ENCODE measurements at regions not wholly inside any gene's neighbourhood (a gene's known extent, or its start where the extent isn't known, plus 50 kb on each side); places are given as distances from the start of the nearest gene placed in this dataset.

- DNase-seq (ENCODE audit: low read depth), result no peak
Observed at GRCh38 chr12:92359581-92360209, 214.0 kb upstream of the BTG1 start.

- DNase-seq (ENCODE audit: low read depth), result no peak
Observed at GRCh38 chr12:92357584-92358261, 212.1 kb upstream of the BTG1 start.

- DNase-seq (ENCODE audit: low read depth), result no peak
Observed at GRCh38 chr12:92356425-92356824, 210.8 kb upstream of the BTG1 start.

- no peak for DNase-seq (ENCODE audit: low read depth)
Observed at GRCh38 chr12:92349635-92350034, 204.0 kb upstream of the BTG1 start.

- no peak for DNase-seq (ENCODE audit: low read depth)
Observed at GRCh38 chr12:92342574-92342973, 196.9 kb upstream of the BTG1 start.

- no peak for DNase-seq (ENCODE audit: low read depth)
Observed at GRCh38 chr12:92341065-92341668, 195.5 kb upstream of the BTG1 start.

GRCh38 chr12:92340441-92341064 is 194.9 kb upstream of the BTG1 start:
- no peak for DNase-seq (ENCODE audit: low read depth)

- DNase-seq (ENCODE audit: low read depth), result no peak
Observed at GRCh38 chr12:92340003-92340402, 194.4 kb upstream of the BTG1 start.

GRCh38 chr12:92339198-92339821 is 193.7 kb upstream of the BTG1 start:
- DNase-seq (ENCODE audit: low read depth), result no peak

GRCh38 chr12:92338671-92339070 is 193.0 kb upstream of the BTG1 start:
- DNase-seq (ENCODE audit: low read depth), result no peak

- DNase-seq (ENCODE audit: low read depth), result no peak
Observed at GRCh38 chr12:92338102-92338501, 192.5 kb upstream of the BTG1 start.

GRCh38 chr12:92337128-92337527 is 191.5 kb upstream of the BTG1 start:
- no peak for DNase-seq (ENCODE audit: low read depth)

- DNase-seq (ENCODE audit: low read depth), result no peak
Observed at GRCh38 chr12:92336641-92337040, 191.0 kb upstream of the BTG1 start.

GRCh38 chr12:92335831-92336230 is 190.2 kb upstream of the BTG1 start:
- no peak for DNase-seq (ENCODE audit: low read depth)

- DNase-seq (ENCODE audit: low read depth), result no peak
Observed at GRCh38 chr12:92334552-92334951, 188.9 kb upstream of the BTG1 start.

- no peak for DNase-seq (ENCODE audit: low read depth)
Observed at GRCh38 chr12:92332552-92332951, 186.9 kb upstream of the BTG1 start.

GRCh38 chr12:92331383-92331782 is 185.7 kb upstream of the BTG1 start:
- DNase-seq (ENCODE audit: low read depth), result no peak

- DNase-seq (ENCODE audit: low read depth), result no peak
Observed at GRCh38 chr12:92330654-92331053, 185.0 kb upstream of the BTG1 start.

- no peak for DNase-seq (ENCODE audit: low read depth)
Observed at GRCh38 chr12:92326877-92327276, 181.2 kb upstream of the BTG1 start.

- no peak for DNase-seq (ENCODE audit: low read depth)
Observed at GRCh38 chr12:92324849-92325500, 179.3 kb upstream of the BTG1 start.

GRCh38 chr12:92312463-92312964 is 166.9 kb upstream of the BTG1 start:
- no peak for DNase-seq (ENCODE audit: low read depth)
